ENCODE measurements at regions not wholly inside any gene's neighbourhood (a gene's known extent, or its start where the extent isn't known, plus 50 kb on each side); places are given as distances from the start of the nearest gene placed in this dataset.

GRCh38 chr22:48369789-48370507, 1457.7 kb downstream of the BRD1 start:
- Histone ChIP-seq H3K36me3 (ENCODE audit: insufficient read depth, low read length) (no peaks in the 10 kb centered on the region), H3K27me3 (ENCODE audit: insufficient read depth, low read length, poor library complexity, severe bottlenecking) (no peaks in the 10 kb centered on the region), H3K9me3 (ENCODE audit: insufficient read depth, low read depth, low read length) (peaks cover 10% of the 10 kb centered on the region; the same call in 1 of the 2 replicates), H3K9me2 (replicated peaks; ENCODE audit: low read depth, low read length) (no peaks in the 10 kb centered on the region), H3F3A (ENCODE audit: low read depth) (no peaks in the 10 kb centered on the region), H4K20me1 (ENCODE audit: insufficient read depth, low read length, poor library complexity, severe bottlenecking) (no peaks in the 10 kb centered on the region), H3K79me2 (ENCODE audit: insufficient read depth, low read length) (no peaks in the 10 kb centered on the region), H3K4me2 (ENCODE audit: low read depth, low read length, poor library complexity, severe bottlenecking) (no peak overlapping the region), H2AFZ (ENCODE audit: low read length) (no peak overlapping the region), H3K4me1 (ENCODE audit: insufficient read depth, low read length, poor library complexity, severe bottlenecking) (no peaks in the 10 kb centered on the region), H3K9ac (ENCODE audit: low read depth, low read length, poor library complexity, severe bottlenecking) (no peak overlapping the region), H3K4me3 (ENCODE audit: low read length, poor library complexity, severe bottlenecking) (no peak overlapping the region)
- TF ChIP-seq CTCF (conservative IDR thresholded peaks at IDR 0.05; ENCODE audit: low read length) (no peak), EZH2phosphoT487 (IDR thresholded peaks at IDR 0.05; ENCODE audit: borderline replicate concordance) (no peak)

- H3K27me3 ChIP-seq (ENCODE audit: insufficient read depth, low read length, poor library complexity, severe bottlenecking), result no peaks in the 10 kb centered on the region
- H3K9me2 ChIP-seq (replicated peaks; ENCODE audit: low read depth, low read length), result no peaks in the 10 kb centered on the region
- H3K79me2 ChIP-seq (ENCODE audit: insufficient read depth, low read length), result no peaks in the 10 kb centered on the region
- H3K4me3 ChIP-seq (ENCODE audit: low read length, poor library complexity, severe bottlenecking), result no peak overlapping the region
- no peaks in the 10 kb centered on the region for H3K36me3 ChIP-seq (ENCODE audit: insufficient read depth, low read length)
- no peaks in the 10 kb centered on the region for H3F3A ChIP-seq (ENCODE audit: low read depth)
- TF ChIP-seq CTCF (conservative IDR thresholded peaks at IDR 0.05; ENCODE audit: low read length) (no peak), EZH2phosphoT487 (IDR thresholded peaks at IDR 0.05; ENCODE audit: borderline replicate concordance) (no peak)
- H3K4me1 ChIP-seq (ENCODE audit: insufficient read depth, low read length, poor library complexity, severe bottlenecking), result no peaks in the 10 kb centered on the region
- no peak overlapping the region for H3K4me2 ChIP-seq (ENCODE audit: low read depth, low read length, poor library complexity, severe bottlenecking)
- H2AFZ ChIP-seq (ENCODE audit: low read length), result no peak overlapping the region
- H3K9me3 ChIP-seq (ENCODE audit: insufficient read depth, low read depth, low read length), result peaks cover 10% of the 10 kb centered on the region; the same call in 1 of the 2 replicates
- H4K20me1 ChIP-seq (ENCODE audit: insufficient read depth, low read length, poor library complexity, severe bottlenecking), result no peaks in the 10 kb centered on the region
- H3K9ac ChIP-seq (ENCODE audit: low read depth, low read length, poor library complexity, severe bottlenecking), result no peak overlapping the region
Measured at GRCh38 chr22:48368975-48369525, 1458.6 kb downstream of the BRD1 start.

- H3K36me3 ChIP-seq (ENCODE audit: insufficient read depth, low read length), result no peaks in the 10 kb centered on the region
- H3K9me3 ChIP-seq (ENCODE audit: insufficient read depth, low read depth, low read length), result peaks cover 13% of the 10 kb centered on the region; the same call in 1 of the 2 replicates
- no peaks in the 10 kb centered on the region for H3K79me2 ChIP-seq (ENCODE audit: insufficient read depth, low read length)
- H3K4me1 ChIP-seq (ENCODE audit: insufficient read depth, low read length, poor library complexity, severe bottlenecking), result no peaks in the 10 kb centered on the region
- H3K9ac ChIP-seq (ENCODE audit: low read depth, low read length, poor library complexity, severe bottlenecking), result no peak overlapping the region
- no peaks in the 10 kb centered on the region for H4K20me1 ChIP-seq (ENCODE audit: insufficient read depth, low read length, poor library complexity, severe bottlenecking)
- no peaks in the 10 kb centered on the region for H3K27me3 ChIP-seq (ENCODE audit: insufficient read depth, low read length, poor library complexity, severe bottlenecking)
- H2AFZ ChIP-seq (ENCODE audit: low read length), result no peak overlapping the region
- H3F3A ChIP-seq (ENCODE audit: low read depth), result no peaks in the 10 kb centered on the region
- no peak overlapping the region for H3K4me2 ChIP-seq (ENCODE audit: low read depth, low read length, poor library complexity, severe bottlenecking)
- H3K4me3 ChIP-seq (ENCODE audit: low read length, poor library complexity, severe bottlenecking), result no peak overlapping the region
- no peaks in the 10 kb centered on the region for H3K9me2 ChIP-seq (replicated peaks; ENCODE audit: low read depth, low read length)
- TF ChIP-seq CTCF (conservative IDR thresholded peaks at IDR 0.05; ENCODE audit: low read length), result no peak
- no peak for TF ChIP-seq EZH2phosphoT487 (IDR thresholded peaks at IDR 0.05; ENCODE audit: borderline replicate concordance)
Measured at GRCh38 chr22:48367731-48368130, 1459.9 kb downstream of the BRD1 start.
